Endothelial cell of umbilical vein (primary cell): ENCODE measurements at regions not wholly inside any gene's neighbourhood (a gene's known extent, or its start where the extent isn't known, plus 50 kb on each side); places are given as distances from the start of the nearest gene placed in this dataset.

ENCODE experiments used
- BruUV-seq: library from RNA; stranded (reverse); fragments of 400-500 nt; replicated peaks from 2 replicates; lab custom pipeline; 2021; lab: Mats Ljungman, UMichigan
- CTCF ChIA-PET: fragments of 300-600, 350-600 bp; sonication (Branson Sonifier 250); formaldehyde crosslinking; loops from one replicate; lab custom pipeline; 2021; ENCODE audit warnings: antibody characterized with exemption, inconsistent platforms; lab: Charles Lee
- POLR2A ChIA-PET: fragments of 300-600, 350-600 bp; sonication (Branson Sonifier 250); formaldehyde crosslinking; loops from one replicate; lab custom pipeline; 2021; ENCODE audit warnings: antibody characterized with exemption, inconsistent platforms; lab: Charles Lee
- DNase-seq: peaks from one replicate; pipeline ENCODE4 v3.0.0-alpha.2; 2011; ENCODE audit warnings: low read depth, low spot score
- FAIRE-seq: peaks from 2 replicates; lab custom pipeline; 2011; peaks lifted over from hg19 to GRCh38; lab: Jason Lieb, UNC
- H2AFZ ChIP-seq: 2 replicates; pipeline ENCODE4 v1.6.0; 2012; ENCODE audit warnings: low read depth, low read length, control low read depth, inconsistent platforms
- H3K27ac ChIP-seq: 2 replicates; pipeline ENCODE4 v1.5.1; 2011; ENCODE audit warnings: low read depth, mild to moderate bottlenecking, control low read depth, low read length, moderate library complexity; ENCODE audit not compliant: insufficient read depth
- H3K27me3 ChIP-seq, 2 experiments: 2 replicates each; pipeline versions ENCODE4 v1.6.0 to v1.6.1; 2011; ENCODE audit warnings: low read length in 2 of 2, mixed read lengths in 1 of 2; ENCODE audit not compliant: control insufficient read depth in 2 of 2, insufficient read depth in 2 of 2
- H3K36me3 ChIP-seq, 2 experiments: 2 replicates in 1 of 2; 3 replicates in 1 of 2; pipeline ENCODE4 v1.5.1; 2011; ENCODE audit warnings: low read length in 2 of 2, mild to moderate bottlenecking in 1 of 2, moderate library complexity in 1 of 2; ENCODE audit not compliant: control insufficient read depth in 2 of 2, insufficient read depth in 2 of 2; ENCODE audit errors: extremely low read depth in 1 of 2
- H3K4me1 ChIP-seq: 3 replicates; pipeline ENCODE4 v1.5.1; 2011; ENCODE audit warnings: mild to moderate bottlenecking, low read length; ENCODE audit not compliant: control insufficient read depth, insufficient read depth; ENCODE audit errors: extremely low read depth
- H3K4me2 ChIP-seq: 2 replicates; pipeline ENCODE4 v1.6.1; 2011; ENCODE audit warnings: low read length, control low read depth, mixed read lengths; ENCODE audit not compliant: insufficient read depth
- H3K4me3 ChIP-seq, 3 experiments: fragments of 200-600 bp in 1 of 3; sonication (generic), shearing (Covaris generic) in 1 of 3; replicated peaks in 1 of 3; 2 replicates each; pipeline ENCODE4 v1.5.1; 2011 to 2016; ENCODE audit warnings: control low read depth in 3 of 3, low read length in 3 of 3, mild to moderate bottlenecking in 2 of 3, inconsistent platforms in 1 of 3, low read depth in 1 of 3, moderate library complexity in 1 of 3; ENCODE audit not compliant: insufficient read depth in 1 of 3
- H3K79me2 ChIP-seq: 2 replicates; pipeline ENCODE4 v1.6.0; 2012; ENCODE audit warnings: low read length, inconsistent platforms; ENCODE audit not compliant: control insufficient read depth, insufficient read depth
- H3K9ac ChIP-seq: replicated peaks from 2 replicates; pipeline ENCODE3; 2011; ENCODE audit warnings: low read length, control low read depth; ENCODE audit not compliant: insufficient read depth; ENCODE audit errors: extremely low read depth
- H3K9me1 ChIP-seq: replicated peaks from 3 replicates; pipeline ENCODE4 v1.6.0; 2011; ENCODE audit warnings: mild to moderate bottlenecking, low read length; ENCODE audit not compliant: control insufficient read depth, insufficient read depth; ENCODE audit errors: extremely low read depth
- H3K9me3 ChIP-seq: replicated peaks from 2 replicates; pipeline ENCODE4 v1.5.1; 2012; ENCODE audit warnings: low read length, inconsistent platforms; ENCODE audit not compliant: control insufficient read depth, insufficient read depth
- H4K20me1 ChIP-seq: replicated peaks from 2 replicates; pipeline ENCODE3; 2011; ENCODE audit warnings: mild to moderate bottlenecking, low read length; ENCODE audit not compliant: control insufficient read depth, insufficient read depth; ENCODE audit errors: extremely low read depth
- EZH2 ChIP-seq: IDR thresholded peaks from 2 replicates; pipeline ENCODE4 v1.6.1; 2012; ENCODE audit warnings: borderline replicate concordance, low read depth, mild to moderate bottlenecking, moderate library complexity, low read length, inconsistent platforms; ENCODE audit not compliant: severe bottlenecking
- FOS ChIP-seq: IDR thresholded peaks from 2 replicates; pipeline ENCODE4 v1.6.1; 2011; ENCODE audit warnings: mild to moderate bottlenecking, low read length, moderate library complexity, borderline replicate concordance; ENCODE audit not compliant: insufficient read depth
- GATA2 ChIP-seq: IDR thresholded peaks from 2 replicates; pipeline ENCODE4 v1.7.0; 2011; ENCODE audit warnings: low read depth, mild to moderate bottlenecking, moderate library complexity, mixed read lengths, low read length; ENCODE audit not compliant: insufficient read length, insufficient read depth
- JUN ChIP-seq: IDR thresholded peaks from 2 replicates; pipeline ENCODE4 v1.6.1; 2011; ENCODE audit warnings: borderline replicate concordance, low read depth; ENCODE audit not compliant: insufficient read length, insufficient read depth
- MYC ChIP-seq: IDR thresholded peaks from one replicate; pipeline ENCODE4 v1.6.1; 2011; ENCODE audit warnings: mild to moderate bottlenecking, low read depth, low read length
- POLR2A ChIP-seq: IDR thresholded peaks from 2 replicates; pipeline ENCODE4 v1.6.1; 2012; ENCODE audit warnings: low read depth, mild to moderate bottlenecking, control low read depth, low read length
- POLR2AphosphoS5 ChIP-seq: IDR thresholded peaks from 2 replicates; pipeline ENCODE4 v1.6.1; 2012; ENCODE audit warnings: low read depth, mild to moderate bottlenecking, control low read depth, low read length, moderate library complexity; ENCODE audit not compliant: insufficient read depth
- dilution Hi-C: fragments of 300-500 bp; cut with MboI; formaldehyde crosslinking; loops from one replicate; pipeline ENCODE4 v1.15.0; 2019; ENCODE audit warnings: low sequenced_read_pairs; ENCODE audit not compliant: extremely low pct_ligation_motif_present
- intact Hi-C: fragments of 100-400 bp; cut with micrococcal nuclease; formaldehyde crosslinking; loops from one replicate; pipeline ENCODE4 v1.10.0; 2022
- TF ChIP-seq, protein P1 (sequence below): IDR thresholded peaks from 2 replicates; pipeline ENCODE4 v1.6.1; 2011; ENCODE audit not compliant: insufficient read depth, insufficient read length
- TF ChIP-seq, protein P2 (sequence below), 2 donors: IDR thresholded peaks; 1 replicate in 1 of 2; 2 replicates in 1 of 2; pipeline ENCODE4 v1.5.1; 2011; ENCODE audit warnings: low read length in 2 of 2, mild to moderate bottlenecking in 2 of 2, moderate library complexity in 2 of 2, control low read depth in 1 of 2, inconsistent platforms in 1 of 2, low read depth in 1 of 2; ENCODE audit not compliant: insufficient read depth in 1 of 2; ENCODE audit errors: extremely low read depth in 1 of 2

DNA sequence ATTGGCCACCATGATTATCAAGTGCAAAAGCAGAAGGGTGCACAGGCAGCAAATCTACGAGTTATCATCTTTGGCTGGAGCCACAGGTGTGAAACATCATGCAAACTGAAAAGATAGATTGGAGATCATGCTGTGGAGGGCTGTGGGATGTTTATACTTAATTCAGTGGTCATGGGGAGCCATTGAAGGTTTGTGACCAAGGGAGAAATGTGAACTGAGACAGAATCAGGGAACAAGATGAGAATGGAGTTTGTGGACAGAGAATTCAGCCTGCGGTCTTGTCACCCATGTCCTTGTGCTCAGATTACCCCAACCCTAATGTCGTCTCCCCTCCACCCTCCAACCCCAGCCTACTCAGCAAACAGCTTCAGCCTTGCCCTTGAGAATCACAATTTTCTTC lies 62.9 kb upstream of the ACAN start:
- Histone ChIP-seq H3K27me3 (peaks cover 8 to 9% of the 10 kb centered on the region in 2 experiments), H3K9ac (no peak overlapping the region), H3K9me3 (no peaks in the 10 kb centered on the region), H3K4me3 (no peak overlapping the region), H2AFZ (no peak overlapping the region), H3K4me1 (peaks cover 7% of the 10 kb centered on the region), H3K9me1 (no peaks in the 10 kb centered on the region), H3K79me2 (no peaks in the 10 kb centered on the region), H3K4me2 (no peak overlapping the region), H4K20me1 (no peaks in the 10 kb centered on the region), H3K36me3 (no peaks in the 10 kb centered on the region), H3K27ac (no peak overlapping the region)
- FAIRE-seq (no peak), DNase-seq (no peak)
- CTCF ChIA-PET: no interaction called here
- dilution Hi-C loops (no loop called here), intact Hi-C loops (no loop called here)
- BruUV-seq: no TSS peak
- POLR2A ChIA-PET: no interaction called here
- no peak for TF ChIP-seq MYC
- TF ChIP-seq, protein P1, sequence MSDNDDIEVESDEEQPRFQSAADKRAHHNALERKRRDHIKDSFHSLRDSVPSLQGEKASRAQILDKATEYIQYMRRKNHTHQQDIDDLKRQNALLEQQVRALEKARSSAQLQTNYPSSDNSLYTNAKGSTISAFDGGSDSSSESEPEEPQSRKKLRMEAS: no peak
- TF ChIP-seq POLR2AphosphoS5: no peak
- TF ChIP-seq GATA2: no peak
- no peak for TF ChIP-seq FOS
- TF ChIP-seq POLR2A: no peak
- TF ChIP-seq, protein P2, sequence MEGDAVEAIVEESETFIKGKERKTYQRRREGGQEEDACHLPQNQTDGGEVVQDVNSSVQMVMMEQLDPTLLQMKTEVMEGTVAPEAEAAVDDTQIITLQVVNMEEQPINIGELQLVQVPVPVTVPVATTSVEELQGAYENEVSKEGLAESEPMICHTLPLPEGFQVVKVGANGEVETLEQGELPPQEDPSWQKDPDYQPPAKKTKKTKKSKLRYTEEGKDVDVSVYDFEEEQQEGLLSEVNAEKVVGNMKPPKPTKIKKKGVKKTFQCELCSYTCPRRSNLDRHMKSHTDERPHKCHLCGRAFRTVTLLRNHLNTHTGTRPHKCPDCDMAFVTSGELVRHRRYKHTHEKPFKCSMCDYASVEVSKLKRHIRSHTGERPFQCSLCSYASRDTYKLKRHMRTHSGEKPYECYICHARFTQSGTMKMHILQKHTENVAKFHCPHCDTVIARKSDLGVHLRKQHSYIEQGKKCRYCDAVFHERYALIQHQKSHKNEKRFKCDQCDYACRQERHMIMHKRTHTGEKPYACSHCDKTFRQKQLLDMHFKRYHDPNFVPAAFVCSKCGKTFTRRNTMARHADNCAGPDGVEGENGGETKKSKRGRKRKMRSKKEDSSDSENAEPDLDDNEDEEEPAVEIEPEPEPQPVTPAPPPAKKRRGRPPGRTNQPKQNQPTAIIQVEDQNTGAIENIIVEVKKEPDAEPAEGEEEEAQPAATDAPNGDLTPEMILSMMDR (IDR thresholded peaks at IDR 0.05; ENCODE audit: extremely low read depth in 1 of 2, insufficient read depth in 1 of 2, low read depth in 1 of 2, low read length in 2 of 2): no peak
- TF ChIP-seq EZH2: no peak
- no peak for TF ChIP-seq JUN
